Panc1 (cell line): ENCODE measurements at regions not wholly inside any gene's neighbourhood (a gene's known extent, or its start where the extent isn't known, plus 50 kb on each side); places are given as distances from the start of the nearest gene placed in this dataset.

Experiments
- ATAC-seq: fragments of 200-7000 bp; cut with Tn5 transposase; 2 replicates; pipeline ENCODE4 v1.9.1; 2020; ENCODE audit warnings: mild to moderate bottlenecking, moderate library complexity
- BruUV-seq: library from RNA; stranded (reverse); fragments of 400-500 nt; replicated peaks from 2 replicates; lab custom pipeline; 2021; lab: Mats Ljungman, UMichigan
- CTCF ChIA-PET: fragments of 300-600 bp; sonication (Branson Sonifier 250); formaldehyde crosslinking; loops from one replicate; lab custom pipeline; 2022; ENCODE audit warnings: antibody characterized with exemption; lab: Charles Lee
- POLR2A ChIA-PET: fragments of 300-600 bp; sonication (Branson Sonifier 250); formaldehyde crosslinking; loops from one replicate; lab custom pipeline; 2022; ENCODE audit warnings: antibody characterized with exemption; lab: Charles Lee
- DNase-seq: peaks from one replicate; pipeline ENCODE4 v3.0.0-alpha.2; 2010; ENCODE audit warnings: low read depth, low spot score
- H3K27ac ChIP-seq: 2 replicates; pipeline ENCODE4 v1.5.1; 2011; ENCODE audit warnings: mild to moderate bottlenecking, low read length, inconsistent platforms
- H3K27me3 ChIP-seq: fragments of 200-500 bp; sonication (Bioruptor generic); 2 replicates; pipeline ENCODE4 v1.6.0; 2014; ENCODE audit warnings: low read length, inconsistent platforms; ENCODE audit not compliant: control insufficient read depth, insufficient read depth
- H3K36me3 ChIP-seq: fragments of 200-500 bp; sonication (Bioruptor generic); 2 replicates; pipeline ENCODE4 v1.5.1; 2014; ENCODE audit warnings: inconsistent platforms, mild to moderate bottlenecking, low read length, moderate library complexity; ENCODE audit not compliant: control insufficient read depth, insufficient read depth
- H3K4me1 ChIP-seq: 2 replicates; pipeline ENCODE4 v1.5.1; 2011; ENCODE audit warnings: inconsistent platforms, mild to moderate bottlenecking, low read length, moderate library complexity; ENCODE audit not compliant: control insufficient read depth, insufficient read depth
- H3K4me3 ChIP-seq, 2 experiments: 2 replicates each; pipeline ENCODE4 v1.5.1; 2011 to 2012; ENCODE audit warnings: low read depth in 2 of 2, low read length in 2 of 2, mild to moderate bottlenecking in 2 of 2, inconsistent platforms in 1 of 2, moderate library complexity in 1 of 2
- H3K9me3 ChIP-seq: fragments of 200-500 bp; sonication (Bioruptor generic); 2 replicates; pipeline ENCODE4 v1.5.1; 2014; ENCODE audit warnings: low read depth, mild to moderate bottlenecking, inconsistent platforms, low read length, moderate library complexity; ENCODE audit not compliant: control insufficient read depth, insufficient read depth
- POLR2AphosphoS5 ChIP-seq: IDR thresholded peaks from 2 replicates; pipeline ENCODE4 v1.6.1; 2012; ENCODE audit warnings: mild to moderate bottlenecking, low read depth, low read length, moderate library complexity
- SIN3A ChIP-seq: IDR thresholded peaks from 2 replicates; pipeline ENCODE4 v1.6.1; 2012; ENCODE audit warnings: low read depth, mild to moderate bottlenecking, low read length, moderate library complexity, borderline replicate concordance; ENCODE audit not compliant: insufficient read depth
- TCF7L2 ChIP-seq: IDR thresholded peaks from 2 replicates; pipeline ENCODE4 v1.6.1; 2011; ENCODE audit warnings: mild to moderate bottlenecking, low read depth, low read length, inconsistent platforms
- in situ Hi-C: cut with HindIII; loops from 2 replicates; pipeline ENCODE4 v1.10.0; 2016; ENCODE audit warnings: low sequenced_read_pairs, low pct_unique_long_range_greater_than_20kb
- intact Hi-C: fragments of 100-400 bp; cut with micrococcal nuclease; formaldehyde crosslinking; loops from one replicate; pipeline ENCODE4 v1.10.0; 2022; ENCODE audit not compliant: unreplicated experiment
- TF ChIP-seq, protein P1 (sequence below): fragments of 450-650 bp; IDR thresholded peaks from 2 replicates; pipeline ENCODE4 v1.5.1; 2017; ENCODE audit warnings: mild to moderate bottlenecking
- TF ChIP-seq, protein P2 (sequence below), 2 experiments: IDR thresholded peaks; 2 replicates each; pipeline ENCODE4 v1.6.1; 2011 to 2012; ENCODE audit warnings: low read depth in 2 of 2, control low read depth in 1 of 2, low read length in 1 of 2, mild to moderate bottlenecking in 1 of 2, moderate library complexity in 1 of 2; ENCODE audit not compliant: insufficient read depth in 1 of 2

DNA sequence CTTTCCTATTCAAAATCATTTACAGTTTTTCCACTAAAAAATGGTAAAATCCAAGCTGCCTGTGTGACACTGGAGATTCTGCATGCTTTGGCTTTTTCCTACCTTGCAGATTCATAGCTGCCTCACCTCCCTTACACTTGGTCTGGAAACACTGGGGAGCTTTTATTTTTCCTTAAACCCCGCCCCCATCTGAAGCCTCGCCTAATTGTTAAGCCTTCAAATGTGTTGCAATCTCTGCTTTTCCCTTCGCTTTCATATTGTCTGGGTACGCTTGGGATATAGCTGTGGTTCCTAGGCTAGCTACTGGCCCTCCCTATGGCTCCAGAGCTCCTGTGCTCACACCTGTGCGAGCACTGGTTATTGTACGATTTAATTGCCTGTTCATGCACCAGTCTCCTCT is 942.4 kb upstream of the GYPC start:
- Histone ChIP-seq H3K9me3 (no peaks in the 10 kb centered on the region), H3K4me1 (no peaks in the 10 kb centered on the region), H3K27ac (no peak overlapping the region), H3K36me3 (no peaks in the 10 kb centered on the region), H3K4me3 (no peak overlapping the region), H3K27me3 (no peaks in the 10 kb centered on the region)
- CTCF ChIA-PET, result no interaction called here
- in situ Hi-C loops, result no loop called here
- ATAC-seq, result no peak
- POLR2A ChIA-PET, result no interaction called here
- TF ChIP-seq, protein P1, sequence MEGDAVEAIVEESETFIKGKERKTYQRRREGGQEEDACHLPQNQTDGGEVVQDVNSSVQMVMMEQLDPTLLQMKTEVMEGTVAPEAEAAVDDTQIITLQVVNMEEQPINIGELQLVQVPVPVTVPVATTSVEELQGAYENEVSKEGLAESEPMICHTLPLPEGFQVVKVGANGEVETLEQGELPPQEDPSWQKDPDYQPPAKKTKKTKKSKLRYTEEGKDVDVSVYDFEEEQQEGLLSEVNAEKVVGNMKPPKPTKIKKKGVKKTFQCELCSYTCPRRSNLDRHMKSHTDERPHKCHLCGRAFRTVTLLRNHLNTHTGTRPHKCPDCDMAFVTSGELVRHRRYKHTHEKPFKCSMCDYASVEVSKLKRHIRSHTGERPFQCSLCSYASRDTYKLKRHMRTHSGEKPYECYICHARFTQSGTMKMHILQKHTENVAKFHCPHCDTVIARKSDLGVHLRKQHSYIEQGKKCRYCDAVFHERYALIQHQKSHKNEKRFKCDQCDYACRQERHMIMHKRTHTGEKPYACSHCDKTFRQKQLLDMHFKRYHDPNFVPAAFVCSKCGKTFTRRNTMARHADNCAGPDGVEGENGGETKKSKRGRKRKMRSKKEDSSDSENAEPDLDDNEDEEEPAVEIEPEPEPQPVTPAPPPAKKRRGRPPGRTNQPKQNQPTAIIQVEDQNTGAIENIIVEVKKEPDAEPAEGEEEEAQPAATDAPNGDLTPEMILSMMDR, result no peak
- TF ChIP-seq SIN3A, result no peak
- DNase-seq, result no peak
- intact Hi-C loops, result no loop called here
- BruUV-seq, result no TSS peak

DNA sequence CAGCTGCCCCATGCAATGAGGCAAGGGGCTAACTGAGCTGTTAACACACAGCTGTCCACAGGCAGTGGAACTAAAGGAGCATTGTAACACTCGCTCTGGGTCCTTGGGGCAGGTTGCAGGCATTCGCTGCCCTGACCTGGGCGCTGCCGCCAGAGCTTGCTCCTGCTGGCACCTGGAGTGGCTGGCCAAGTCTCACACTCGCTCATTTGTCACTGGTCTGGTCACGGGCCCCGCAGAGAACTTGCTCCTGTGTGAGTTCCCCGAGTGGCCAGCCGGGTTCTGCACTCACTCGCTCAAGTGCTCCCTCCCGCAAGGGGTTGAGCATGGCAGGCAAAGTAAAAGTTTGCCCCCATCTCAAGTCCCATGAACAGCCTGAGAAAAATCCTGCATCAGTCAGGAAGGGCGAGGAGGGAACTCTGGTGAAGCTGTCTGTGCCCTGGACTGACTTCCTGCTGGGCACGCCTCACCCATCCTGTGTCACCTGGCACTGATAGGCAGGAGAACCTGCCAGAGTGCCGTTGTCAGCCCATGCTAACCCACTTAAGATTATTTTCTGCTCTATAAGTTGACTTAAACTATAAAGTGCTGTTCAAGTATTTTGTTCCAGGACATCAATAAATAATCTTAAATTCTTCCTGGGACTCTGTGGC is 934.8 kb upstream of the GYPC start:
- DNase-seq, result no peak
- intact Hi-C loops, result no loop called here
- CTCF ChIA-PET, result no interaction called here

More for the DNA sequence above, 934.8 kb upstream of the GYPC start:
- POLR2A ChIA-PET, result no interaction called here
- no TSS peak for BruUV-seq
- in situ Hi-C loops, result no loop called here
- Histone ChIP-seq H3K4me1 (no peaks in the 10 kb centered on the region), H3K36me3 (no peaks in the 10 kb centered on the region), H3K27ac (no peak overlapping the region), H3K9me3 (no peaks in the 10 kb centered on the region; the same call in 1 of the 2 replicates), H3K27me3 (no peaks in the 10 kb centered on the region), H3K4me3 (no peak overlapping the region)
- TF ChIP-seq, protein P1, result no peak
- no peak for TF ChIP-seq POLR2AphosphoS5
- no peak for TF ChIP-seq SIN3A
- TF ChIP-seq TCF7L2, result no peak
- TF ChIP-seq, protein P2, sequence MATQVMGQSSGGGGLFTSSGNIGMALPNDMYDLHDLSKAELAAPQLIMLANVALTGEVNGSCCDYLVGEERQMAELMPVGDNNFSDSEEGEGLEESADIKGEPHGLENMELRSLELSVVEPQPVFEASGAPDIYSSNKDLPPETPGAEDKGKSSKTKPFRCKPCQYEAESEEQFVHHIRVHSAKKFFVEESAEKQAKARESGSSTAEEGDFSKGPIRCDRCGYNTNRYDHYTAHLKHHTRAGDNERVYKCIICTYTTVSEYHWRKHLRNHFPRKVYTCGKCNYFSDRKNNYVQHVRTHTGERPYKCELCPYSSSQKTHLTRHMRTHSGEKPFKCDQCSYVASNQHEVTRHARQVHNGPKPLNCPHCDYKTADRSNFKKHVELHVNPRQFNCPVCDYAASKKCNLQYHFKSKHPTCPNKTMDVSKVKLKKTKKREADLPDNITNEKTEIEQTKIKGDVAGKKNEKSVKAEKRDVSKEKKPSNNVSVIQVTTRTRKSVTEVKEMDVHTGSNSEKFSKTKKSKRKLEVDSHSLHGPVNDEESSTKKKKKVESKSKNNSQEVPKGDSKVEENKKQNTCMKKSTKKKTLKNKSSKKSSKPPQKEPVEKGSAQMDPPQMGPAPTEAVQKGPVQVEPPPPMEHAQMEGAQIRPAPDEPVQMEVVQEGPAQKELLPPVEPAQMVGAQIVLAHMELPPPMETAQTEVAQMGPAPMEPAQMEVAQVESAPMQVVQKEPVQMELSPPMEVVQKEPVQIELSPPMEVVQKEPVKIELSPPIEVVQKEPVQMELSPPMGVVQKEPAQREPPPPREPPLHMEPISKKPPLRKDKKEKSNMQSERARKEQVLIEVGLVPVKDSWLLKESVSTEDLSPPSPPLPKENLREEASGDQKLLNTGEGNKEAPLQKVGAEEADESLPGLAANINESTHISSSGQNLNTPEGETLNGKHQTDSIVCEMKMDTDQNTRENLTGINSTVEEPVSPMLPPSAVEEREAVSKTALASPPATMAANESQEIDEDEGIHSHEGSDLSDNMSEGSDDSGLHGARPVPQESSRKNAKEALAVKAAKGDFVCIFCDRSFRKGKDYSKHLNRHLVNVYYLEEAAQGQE (IDR thresholded peaks at IDR 0.05; ENCODE audit: insufficient read depth in 1 of 2, low read depth in 2 of 2, low read length in 1 of 2), result no peak
- ATAC-seq, result no peak
